PC-9 (cell line): ENCODE measurements at regions not wholly inside any gene's neighbourhood (a gene's known extent, or its start where the extent isn't known, plus 50 kb on each side); places are given as distances from the start of the nearest gene placed in this dataset.

Experiments used
- EZH2 ChIP-seq: fragments of 200-600 bp; sonication (generic); IDR thresholded peaks from 2 replicates; pipeline ENCODE4 v1.8.0; 2017; ENCODE audit warnings: antibody characterized with exemption, low read depth
- TF ChIP-seq, protein P1 (sequence below): fragments of 200-600 bp; sonication (generic); conservative IDR thresholded peaks from 2 replicates; pipeline ENCODE4 v1.6.1; 2017; ENCODE audit warnings: mixed run types, antibody characterized with exemption, mild to moderate bottlenecking, moderate library complexity

GRCh38 chr7:19239951-19240350 is 94.7 kb upstream of the FERD3L start:
- TF ChIP-seq, protein P1, sequence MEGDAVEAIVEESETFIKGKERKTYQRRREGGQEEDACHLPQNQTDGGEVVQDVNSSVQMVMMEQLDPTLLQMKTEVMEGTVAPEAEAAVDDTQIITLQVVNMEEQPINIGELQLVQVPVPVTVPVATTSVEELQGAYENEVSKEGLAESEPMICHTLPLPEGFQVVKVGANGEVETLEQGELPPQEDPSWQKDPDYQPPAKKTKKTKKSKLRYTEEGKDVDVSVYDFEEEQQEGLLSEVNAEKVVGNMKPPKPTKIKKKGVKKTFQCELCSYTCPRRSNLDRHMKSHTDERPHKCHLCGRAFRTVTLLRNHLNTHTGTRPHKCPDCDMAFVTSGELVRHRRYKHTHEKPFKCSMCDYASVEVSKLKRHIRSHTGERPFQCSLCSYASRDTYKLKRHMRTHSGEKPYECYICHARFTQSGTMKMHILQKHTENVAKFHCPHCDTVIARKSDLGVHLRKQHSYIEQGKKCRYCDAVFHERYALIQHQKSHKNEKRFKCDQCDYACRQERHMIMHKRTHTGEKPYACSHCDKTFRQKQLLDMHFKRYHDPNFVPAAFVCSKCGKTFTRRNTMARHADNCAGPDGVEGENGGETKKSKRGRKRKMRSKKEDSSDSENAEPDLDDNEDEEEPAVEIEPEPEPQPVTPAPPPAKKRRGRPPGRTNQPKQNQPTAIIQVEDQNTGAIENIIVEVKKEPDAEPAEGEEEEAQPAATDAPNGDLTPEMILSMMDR, result no peak
- no peak for TF ChIP-seq EZH2
